ENCODE measurements at regions not wholly inside any gene's neighbourhood (a gene's known extent, or its start where the extent isn't known, plus 50 kb on each side); places are given as distances from the start of the nearest gene placed in this dataset.

DNA sequence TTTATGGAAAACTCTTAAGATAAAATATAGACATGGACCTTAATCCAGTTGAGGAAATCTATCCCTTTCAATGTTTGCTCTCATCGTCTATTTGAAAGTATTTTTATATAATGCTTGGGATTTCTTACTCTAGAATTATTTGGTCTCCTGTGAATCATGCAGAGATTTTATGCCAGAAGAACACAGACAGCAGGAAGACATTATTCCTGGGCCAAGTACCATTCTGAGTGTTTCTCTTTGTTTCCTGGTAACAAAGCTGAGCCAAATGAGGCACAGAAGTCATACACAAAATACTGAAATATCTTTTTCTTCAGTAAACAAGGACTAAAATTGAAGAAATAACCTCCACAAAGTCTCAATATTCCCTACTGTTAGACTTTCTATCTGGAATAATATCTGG, 538.2 kb upstream of the EYS start:
- no peaks in the 10 kb centered on the region for H3F3A ChIP-seq (ENCODE audit: insufficient read depth, low read length)
- no peaks in the 10 kb centered on the region for H3K9me3 ChIP-seq (replicated peaks; ENCODE audit: insufficient read depth, low read length)
- H3K27me3 ChIP-seq (replicated peaks; ENCODE audit: insufficient read depth, low read length) = no peaks in the 10 kb centered on the region
- no peak overlapping the region for H3K4me2 ChIP-seq (ENCODE audit: low read depth, low read length)
- H3K36me3 ChIP-seq (replicated peaks; ENCODE audit: insufficient read depth, low read length) = no peaks in the 10 kb centered on the region
- H3K9ac ChIP-seq (ENCODE audit: low read length) = no peak overlapping the region
- H3K4me1 ChIP-seq (ENCODE audit: low read length) = no peaks in the 10 kb centered on the region
- H3K79me2 ChIP-seq (ENCODE audit: low read length) = no peaks in the 10 kb centered on the region
- no peaks in the 10 kb centered on the region for H4K20me1 ChIP-seq (ENCODE audit: insufficient read depth, low read length)
- TF ChIP-seq EZH2phosphoT487 (IDR thresholded peaks at IDR 0.05; ENCODE audit: low read length) (no peak), EZH2 (optimal IDR thresholded peaks at IDR 0.05; ENCODE audit: low read depth, low read length) (no peak)
- TF ChIP-seq, protein P1, sequence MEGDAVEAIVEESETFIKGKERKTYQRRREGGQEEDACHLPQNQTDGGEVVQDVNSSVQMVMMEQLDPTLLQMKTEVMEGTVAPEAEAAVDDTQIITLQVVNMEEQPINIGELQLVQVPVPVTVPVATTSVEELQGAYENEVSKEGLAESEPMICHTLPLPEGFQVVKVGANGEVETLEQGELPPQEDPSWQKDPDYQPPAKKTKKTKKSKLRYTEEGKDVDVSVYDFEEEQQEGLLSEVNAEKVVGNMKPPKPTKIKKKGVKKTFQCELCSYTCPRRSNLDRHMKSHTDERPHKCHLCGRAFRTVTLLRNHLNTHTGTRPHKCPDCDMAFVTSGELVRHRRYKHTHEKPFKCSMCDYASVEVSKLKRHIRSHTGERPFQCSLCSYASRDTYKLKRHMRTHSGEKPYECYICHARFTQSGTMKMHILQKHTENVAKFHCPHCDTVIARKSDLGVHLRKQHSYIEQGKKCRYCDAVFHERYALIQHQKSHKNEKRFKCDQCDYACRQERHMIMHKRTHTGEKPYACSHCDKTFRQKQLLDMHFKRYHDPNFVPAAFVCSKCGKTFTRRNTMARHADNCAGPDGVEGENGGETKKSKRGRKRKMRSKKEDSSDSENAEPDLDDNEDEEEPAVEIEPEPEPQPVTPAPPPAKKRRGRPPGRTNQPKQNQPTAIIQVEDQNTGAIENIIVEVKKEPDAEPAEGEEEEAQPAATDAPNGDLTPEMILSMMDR (IDR thresholded peaks at IDR 0.05; ENCODE audit: low read length) = no peak
- H3K9me2 ChIP-seq (replicated peaks; ENCODE audit: insufficient read depth, low read length) = no peaks in the 10 kb centered on the region
- no peak overlapping the region for H3K4me3 ChIP-seq (ENCODE audit: low read length)
- H3K27ac ChIP-seq (ENCODE audit: low read length) = no peak overlapping the region
- H2AFZ ChIP-seq (ENCODE audit: low read length) = no peak overlapping the region
- DNase-seq = no peak

DNA sequence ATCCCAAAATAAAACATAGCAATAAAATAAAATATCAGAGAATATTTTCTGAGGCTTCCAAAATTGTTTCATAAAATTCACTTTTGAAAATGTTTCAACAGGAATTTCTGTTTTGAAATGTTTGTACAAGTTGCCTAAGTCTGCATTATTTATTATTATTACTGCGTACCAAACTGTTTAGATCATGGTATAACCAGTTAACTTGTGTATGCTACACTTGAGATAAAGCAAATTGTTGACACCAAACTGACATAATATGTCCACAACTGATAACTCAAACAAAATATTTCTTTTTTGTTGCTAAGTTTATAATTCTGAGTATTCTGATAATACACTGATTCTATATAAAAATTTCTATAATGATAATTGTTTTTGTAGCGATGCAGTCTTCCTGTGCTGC, 531.8 kb upstream of the EYS start:
- Histone ChIP-seq H3K4me1 (ENCODE audit: low read length) (no peaks in the 10 kb centered on the region), H3K27ac (ENCODE audit: low read length) (no peak overlapping the region), H3K27me3 (replicated peaks; ENCODE audit: insufficient read depth, low read length) (no peaks in the 10 kb centered on the region), H3K4me3 (ENCODE audit: low read length) (no peak overlapping the region), H3K9me2 (replicated peaks; ENCODE audit: insufficient read depth, low read length) (no peaks in the 10 kb centered on the region), H3K4me2 (ENCODE audit: low read depth, low read length) (no peak overlapping the region), H3K36me3 (replicated peaks; ENCODE audit: insufficient read depth, low read length) (no peaks in the 10 kb centered on the region), H3F3A (ENCODE audit: insufficient read depth, low read length) (no peaks in the 10 kb centered on the region), H3K9me3 (replicated peaks; ENCODE audit: insufficient read depth, low read length) (no peaks in the 10 kb centered on the region), H3K79me2 (ENCODE audit: low read length) (no peaks in the 10 kb centered on the region), H2AFZ (ENCODE audit: low read length) (no peak overlapping the region), H4K20me1 (ENCODE audit: insufficient read depth, low read length) (no peaks in the 10 kb centered on the region), H3K9ac (ENCODE audit: low read length) (no peak overlapping the region)
- DNase-seq = no peak
- TF ChIP-seq, protein P1 (IDR thresholded peaks at IDR 0.05; ENCODE audit: low read length) = no peak
- TF ChIP-seq EZH2phosphoT487 (IDR thresholded peaks at IDR 0.05; ENCODE audit: low read length) (no peak), EZH2 (optimal IDR thresholded peaks at IDR 0.05; ENCODE audit: low read depth, low read length) (no peak)

- no peak overlapping the region for H3K27ac ChIP-seq (ENCODE audit: low read length)
Observed at GRCh38 chr6:66232890-66233289, 525.9 kb upstream of the EYS start.

More at GRCh38 chr6:66232890-66233289, 525.9 kb upstream of the EYS start:
- Histone ChIP-seq H3F3A (ENCODE audit: insufficient read depth, low read length) (no peaks in the 10 kb centered on the region), H3K9ac (ENCODE audit: low read length) (no peak overlapping the region), H4K20me1 (ENCODE audit: insufficient read depth, low read length) (no peaks in the 10 kb centered on the region), H3K4me1 (ENCODE audit: low read length) (no peaks in the 10 kb centered on the region), H2AFZ (ENCODE audit: low read length) (no peak overlapping the region), H3K9me3 (replicated peaks; ENCODE audit: insufficient read depth, low read length) (no peaks in the 10 kb centered on the region), H3K27me3 (replicated peaks; ENCODE audit: insufficient read depth, low read length) (no peaks in the 10 kb centered on the region), H3K4me3 (ENCODE audit: low read length) (no peak overlapping the region), H3K79me2 (ENCODE audit: low read length) (no peaks in the 10 kb centered on the region), H3K36me3 (replicated peaks; ENCODE audit: insufficient read depth, low read length) (no peaks in the 10 kb centered on the region), H3K4me2 (ENCODE audit: low read depth, low read length) (no peak overlapping the region), H3K9me2 (replicated peaks; ENCODE audit: insufficient read depth, low read length) (no peaks in the 10 kb centered on the region)
- no peak for DNase-seq
- TF ChIP-seq EZH2phosphoT487 (IDR thresholded peaks at IDR 0.05; ENCODE audit: low read length) = no peak
- TF ChIP-seq, protein P1 (IDR thresholded peaks at IDR 0.05; ENCODE audit: low read length) = no peak
- no peak for TF ChIP-seq EZH2 (optimal IDR thresholded peaks at IDR 0.05; ENCODE audit: low read depth, low read length)
